ENCODE measurements at regions not wholly inside any gene's neighbourhood (a gene's known extent, or its start where the extent isn't known, plus 50 kb on each side); places are given as distances from the start of the nearest gene placed in this dataset.

GRCh38 chr7:45359250-45359649, 201.7 kb downstream of the RAMP3 start:
- TF ChIP-seq CREB1 (IDR thresholded peaks at IDR 0.05; ENCODE audit: low read depth) (no peak), TCF12 (IDR thresholded peaks at IDR 0.05; ENCODE audit: low read depth) (no peak), RAD21 (IDR thresholded peaks at IDR 0.05; ENCODE audit: low read depth) (no peak), YY1 (IDR thresholded peaks at IDR 0.05; ENCODE audit: low read depth) (no peak), REST (IDR thresholded peaks at IDR 0.05; ENCODE audit: low read depth) (no peak), TAF1 (IDR thresholded peaks at IDR 0.05; ENCODE audit: low read depth) (no peak), ZBTB7A (IDR thresholded peaks at IDR 0.05; ENCODE audit: low read depth) (no peak), MAX (IDR thresholded peaks at IDR 0.05) (no peak), EGR1 (IDR thresholded peaks at IDR 0.05) (no peak), CEBPB (IDR thresholded peaks at IDR 0.05) (no peak), EP300 (IDR thresholded peaks at IDR 0.05; ENCODE audit: borderline replicate concordance) (no peak)
- TF ChIP-seq, protein P1, sequence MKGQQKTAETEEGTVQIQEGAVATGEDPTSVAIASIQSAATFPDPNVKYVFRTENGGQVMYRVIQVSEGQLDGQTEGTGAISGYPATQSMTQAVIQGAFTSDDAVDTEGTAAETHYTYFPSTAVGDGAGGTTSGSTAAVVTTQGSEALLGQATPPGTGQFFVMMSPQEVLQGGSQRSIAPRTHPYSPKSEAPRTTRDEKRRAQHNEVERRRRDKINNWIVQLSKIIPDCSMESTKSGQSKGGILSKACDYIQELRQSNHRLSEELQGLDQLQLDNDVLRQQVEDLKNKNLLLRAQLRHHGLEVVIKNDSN (IDR thresholded peaks at IDR 0.05), result no peak

DNA sequence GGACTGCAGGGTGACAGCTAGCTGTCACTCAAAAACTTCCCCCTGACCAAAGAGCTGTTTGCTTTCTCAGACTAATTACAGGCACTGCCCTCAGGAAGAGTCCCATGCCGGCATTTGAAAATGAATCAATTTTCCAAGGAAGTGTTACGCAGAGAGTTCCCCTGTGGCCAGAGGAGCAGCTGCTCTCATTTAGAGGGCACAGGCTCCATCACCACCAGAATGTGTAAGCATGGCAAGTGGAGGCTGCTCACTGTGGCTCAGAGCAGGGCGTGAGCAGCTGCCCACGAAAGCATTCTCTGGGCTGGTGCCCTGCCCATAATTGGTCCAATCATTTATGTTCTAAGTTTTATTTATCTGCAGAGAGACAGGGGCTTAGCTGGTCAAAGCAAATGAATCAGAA, 202.2 kb downstream of the RAMP3 start:
- no peak for TF ChIP-seq CEBPB (IDR thresholded peaks at IDR 0.05)
- no peak for TF ChIP-seq EGR1 (IDR thresholded peaks at IDR 0.05)
- TF ChIP-seq YY1 (IDR thresholded peaks at IDR 0.05; ENCODE audit: low read depth), result no peak
- no peak for TF ChIP-seq TEAD4 (IDR thresholded peaks at IDR 0.05)
- TF ChIP-seq CREB1 (IDR thresholded peaks at IDR 0.05; ENCODE audit: low read depth), result no peak
- no peak for TF ChIP-seq MAX (IDR thresholded peaks at IDR 0.05)
- no peak for TF ChIP-seq EP300 (IDR thresholded peaks at IDR 0.05; ENCODE audit: borderline replicate concordance)
- TF ChIP-seq NFIC (IDR thresholded peaks at IDR 0.05), result no peak
- no peak for TF ChIP-seq TCF12 (IDR thresholded peaks at IDR 0.05; ENCODE audit: low read depth)
- TF ChIP-seq TAF1 (IDR thresholded peaks at IDR 0.05; ENCODE audit: low read depth), result no peak
- TF ChIP-seq RAD21 (IDR thresholded peaks at IDR 0.05; ENCODE audit: low read depth), result no peak
- TF ChIP-seq ZBTB7A (IDR thresholded peaks at IDR 0.05; ENCODE audit: low read depth), result no peak
- TF ChIP-seq REST (IDR thresholded peaks at IDR 0.05; ENCODE audit: low read depth), result no peak
- TF ChIP-seq, protein P1 (IDR thresholded peaks at IDR 0.05), result no peak

DNA sequence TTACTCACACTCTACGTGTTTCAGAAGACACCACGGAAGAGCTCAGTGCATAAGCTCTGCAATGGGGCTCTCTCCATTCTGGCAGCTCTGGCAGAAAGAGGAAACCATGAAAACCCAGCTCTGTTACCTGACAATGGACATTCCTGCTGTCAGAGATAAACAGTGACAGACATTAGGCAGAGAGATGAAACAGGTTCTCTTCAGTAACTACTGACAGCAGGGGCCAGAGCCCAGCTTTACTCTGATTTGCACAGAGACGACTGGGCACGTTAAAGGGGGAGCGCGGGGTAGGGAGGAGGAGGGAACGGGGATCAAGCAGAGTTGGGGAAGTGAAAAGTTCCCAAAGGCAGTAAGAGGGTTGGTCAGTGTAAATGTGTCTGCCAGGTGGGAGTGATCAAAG, 206.1 kb downstream of the RAMP3 start:
- no peak for TF ChIP-seq TEAD4 (IDR thresholded peaks at IDR 0.05)

- TF ChIP-seq FOXM1 (IDR thresholded peaks at IDR 0.05; ENCODE audit: borderline replicate concordance, low read depth) (no peak), EP300 (IDR thresholded peaks at IDR 0.05; ENCODE audit: borderline replicate concordance) (no peak), TEAD4 (IDR thresholded peaks at IDR 0.05) (no peak), YY1 (IDR thresholded peaks at IDR 0.05; ENCODE audit: low read depth) (no peak), TCF12 (IDR thresholded peaks at IDR 0.05; ENCODE audit: low read depth) (no peak), CREB1 (IDR thresholded peaks at IDR 0.05; ENCODE audit: low read depth) (no peak), EGR1 (IDR thresholded peaks at IDR 0.05) (no peak), ZBTB7A (IDR thresholded peaks at IDR 0.05; ENCODE audit: low read depth) (no peak), TAF1 (IDR thresholded peaks at IDR 0.05; ENCODE audit: low read depth) (no peak), NFIC (IDR thresholded peaks at IDR 0.05) (no peak), REST (IDR thresholded peaks at IDR 0.05; ENCODE audit: low read depth) (no peak)
Observed at GRCh38 chr7:45365341-45365740, 207.8 kb downstream of the RAMP3 start.

GRCh38 chr7:45366475-45366874, 207.7 kb upstream of the ADCY1 start:
- TF ChIP-seq CEBPB (IDR thresholded peaks at IDR 0.05), result no peak
- TF ChIP-seq TCF12 (IDR thresholded peaks at IDR 0.05; ENCODE audit: low read depth), result no peak
- no peak for TF ChIP-seq CREB1 (IDR thresholded peaks at IDR 0.05; ENCODE audit: low read depth)
- TF ChIP-seq NFIC (IDR thresholded peaks at IDR 0.05), result no peak
- no peak for TF ChIP-seq REST (IDR thresholded peaks at IDR 0.05; ENCODE audit: low read depth)
- no peak for TF ChIP-seq ZBTB7A (IDR thresholded peaks at IDR 0.05; ENCODE audit: low read depth)
- no peak for TF ChIP-seq RAD21 (IDR thresholded peaks at IDR 0.05; ENCODE audit: low read depth)
- TF ChIP-seq MAX (IDR thresholded peaks at IDR 0.05), result no peak
- TF ChIP-seq TAF1 (IDR thresholded peaks at IDR 0.05; ENCODE audit: low read depth), result no peak
- TF ChIP-seq YY1 (IDR thresholded peaks at IDR 0.05; ENCODE audit: low read depth), result no peak
- TF ChIP-seq, protein P1 (IDR thresholded peaks at IDR 0.05), result no peak
- no peak for TF ChIP-seq TEAD4 (IDR thresholded peaks at IDR 0.05)
- TF ChIP-seq EGR1 (IDR thresholded peaks at IDR 0.05), result no peak

Data from Ishikawa (cell line).